HL-60/S4 treated with phorbol 12-myristate 13-acetate at 8.2 ng/mL for 4 days and 3 days (cell line): ENCODE measurements at regions not wholly inside any gene's neighbourhood (a gene's known extent, or its start where the extent isn't known, plus 50 kb on each side); places are given as distances from the start of the nearest gene placed in this dataset.
"Not testable (repeated sequence)": the region's sequence is repeated elsewhere in the genome, so short reads cannot be mapped to it uniquely, and the experiment has no call there.

Source experiments
- in situ Hi-C: fragments of 300-500 bp; cut with MboI; formaldehyde crosslinking; loops from 2 replicates; pipeline ENCODE4 v1.15.0; 2022; ENCODE audit warnings: low sequenced_read_pairs

- in situ Hi-C loops = no loop called here
Measured at GRCh38 chr13:74554569-74555275, 420.5 kb upstream of the KLF12 start.

GRCh38 chr13:74550039-74550438, 415.8 kb upstream of the KLF12 start:
- in situ Hi-C loops = no loop called here

- in situ Hi-C loops = not testable (repeated sequence)
Measured at GRCh38 chr13:74536649-74537048, 402.4 kb upstream of the KLF12 start.

- in situ Hi-C loops = no loop called here
Measured at GRCh38 chr13:74533226-74533625, 399.0 kb upstream of the KLF12 start.

GRCh38 chr13:74530011-74530410, 395.8 kb upstream of the KLF12 start:
- in situ Hi-C loops = no loop called here

- in situ Hi-C loops = no loop called here
Measured at GRCh38 chr13:74528734-74529513, 394.7 kb upstream of the KLF12 start.

- in situ Hi-C loops = no loop called here
Measured at GRCh38 chr13:74523057-74523456, 388.9 kb upstream of the KLF12 start.

GRCh38 chr13:74511523-74511922, 377.3 kb upstream of the KLF12 start:
- in situ Hi-C loops = no loop called here

- in situ Hi-C loops = no loop called here
Measured at GRCh38 chr13:74487091-74487722, 353.0 kb upstream of the KLF12 start.

GRCh38 chr13:74485757-74486156, 351.6 kb upstream of the KLF12 start:
- in situ Hi-C loops = no loop called here

- in situ Hi-C loops = no loop called here
Measured at GRCh38 chr13:74479124-74479523, 344.9 kb upstream of the KLF12 start.

- in situ Hi-C loops = no loop called here
Measured at GRCh38 chr13:74476788-74477187, 342.6 kb upstream of the KLF12 start.

- in situ Hi-C loops = no loop called here
Measured at GRCh38 chr13:74476365-74476764, 342.2 kb upstream of the KLF12 start.

- in situ Hi-C loops = no loop called here
Measured at GRCh38 chr13:74466864-74467263, 332.7 kb upstream of the KLF12 start.

GRCh38 chr13:74466020-74466419, 331.8 kb upstream of the KLF12 start:
- in situ Hi-C loops = no loop called here

- in situ Hi-C loops = no loop called here
Measured at GRCh38 chr13:74465271-74465670, 331.1 kb upstream of the KLF12 start.

- in situ Hi-C loops = no loop called here
Measured at GRCh38 chr13:74464670-74465069, 330.5 kb upstream of the KLF12 start.

GRCh38 chr13:74461011-74461410, 326.8 kb upstream of the KLF12 start:
- in situ Hi-C loops = no loop called here

GRCh38 chr13:74452881-74453280, 318.7 kb upstream of the KLF12 start:
- in situ Hi-C loops = no loop called here

GRCh38 chr13:74452176-74452575, 318.0 kb upstream of the KLF12 start:
- in situ Hi-C loops = no loop called here

- in situ Hi-C loops = no loop called here
Measured at GRCh38 chr13:74450964-74451363, 316.8 kb upstream of the KLF12 start.

GRCh38 chr13:74450525-74450845, 316.3 kb upstream of the KLF12 start:
- in situ Hi-C loops = no loop called here
